Activated CD4-positive, alpha-beta T cell treated with anti-CD3 and anti-CD28 coated beads for 36 hours (primary cell): ENCODE measurements at regions not wholly inside any gene's neighbourhood (a gene's known extent, or its start where the extent isn't known, plus 50 kb on each side); places are given as distances from the start of the nearest gene placed in this dataset.

Experiments used
- ATAC-seq: fragments of 200-7000 bp; cut with Tn5 transposase; one replicate; pipeline ENCODE4 v1.10.0; 2021; ENCODE audit warnings: mild to moderate bottlenecking, moderate library complexity
- CTCF ChIA-PET: fragments of 350-600 bp; sonication (Branson Sonifier 250); formaldehyde crosslinking; loops from one replicate; lab custom pipeline; 2021; ENCODE audit warnings: antibody characterized with exemption; lab: Charles Lee
- POLR2A ChIA-PET: fragments of 350-600 bp; sonication (Branson Sonifier 250); formaldehyde crosslinking; loops from one replicate; lab custom pipeline; 2021; ENCODE audit warnings: antibody characterized with exemption, inconsistent platforms; lab: Charles Lee
- DNase-seq: peaks from one replicate; pipeline ENCODE4 v3.0.0-alpha.2; 2020
- H3K27ac Mint-ChIP-seq: one replicate; pipeline ENCODE4 v1.8.0; 2021; ENCODE audit warnings: mixed read lengths
- H3K27me3 Mint-ChIP-seq: one replicate; pipeline ENCODE4 v1.8.0; 2021; ENCODE audit warnings: mixed read lengths
- H3K36me3 Mint-ChIP-seq: one replicate; pipeline ENCODE4 v1.8.0; 2021; ENCODE audit warnings: low read depth, mixed read lengths
- H3K4me1 Mint-ChIP-seq: one replicate; pipeline ENCODE4 v1.8.0; 2021; ENCODE audit warnings: mixed read lengths
- H3K4me3 Mint-ChIP-seq: one replicate; pipeline ENCODE4 v1.8.0; 2021; ENCODE audit warnings: mild to moderate bottlenecking, moderate library complexity, mixed read lengths
- H3K9me3 Mint-ChIP-seq: one replicate; pipeline ENCODE4 v1.8.0; 2021; ENCODE audit warnings: low read depth, mixed read lengths
- intact Hi-C, 2 experiments: fragments of 100-400 bp; cut with DNase I in 1 of 2; cut with micrococcal nuclease in 1 of 2; formaldehyde crosslinking; loops; one replicate each; pipeline versions ENCODE4 v1.14.2 to v1.15.1; 2022 to 2024; cut with DNase I, micrococcal nuclease

DNA sequence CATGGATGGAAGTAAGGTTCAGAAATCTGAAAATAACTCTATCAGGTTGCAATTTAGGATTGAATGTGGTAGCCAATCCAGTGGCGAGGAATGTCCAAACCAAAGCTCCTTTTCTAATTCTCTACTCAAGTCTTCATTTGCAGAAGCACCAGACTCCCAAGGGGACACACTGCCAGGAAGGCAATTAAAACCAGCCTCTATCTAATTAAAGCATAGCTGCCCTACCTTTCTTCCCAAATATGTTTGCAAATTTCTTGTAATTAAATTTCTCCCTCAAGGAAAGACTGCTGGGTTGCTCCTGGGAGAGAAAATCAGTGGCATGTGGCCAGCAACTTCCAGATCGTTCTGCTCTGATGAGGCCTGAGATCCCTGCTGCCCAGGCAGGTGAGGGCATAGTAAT is 153.4 kb upstream of the MCTP2 start:
- Mint-ChIP-seq H3K27ac (no peak overlapping the region), H3K27me3 (no peaks in the 10 kb centered on the region), H3K4me3 (no peak overlapping the region), H3K9me3 (no peaks in the 10 kb centered on the region), H3K4me1 (no peaks in the 10 kb centered on the region), H3K36me3 (no peaks in the 10 kb centered on the region)
- ATAC-seq (no peak), DNase-seq (no peak)
- intact Hi-C loops, result no loop called here
- CTCF ChIA-PET, result no interaction called here
- POLR2A ChIA-PET, result no interaction called here

GRCh38 chr15:94075349-94075748 is 156.0 kb upstream of the MCTP2 start:
- ChIA-PET CTCF (no interaction called here), POLR2A (no interaction called here)
- H3K27ac Mint-ChIP-seq, result no peak overlapping the region
- no peak for DNase-seq
- H3K4me1 Mint-ChIP-seq, result no peaks in the 10 kb centered on the region
- H3K9me3 Mint-ChIP-seq, result no peaks in the 10 kb centered on the region
- no peak for ATAC-seq
- no peaks in the 10 kb centered on the region for H3K36me3 Mint-ChIP-seq
- peaks cover 3% of the 10 kb centered on the region for H3K27me3 Mint-ChIP-seq
- intact Hi-C loops, result no loop called here
- no peak overlapping the region for H3K4me3 Mint-ChIP-seq

DNA sequence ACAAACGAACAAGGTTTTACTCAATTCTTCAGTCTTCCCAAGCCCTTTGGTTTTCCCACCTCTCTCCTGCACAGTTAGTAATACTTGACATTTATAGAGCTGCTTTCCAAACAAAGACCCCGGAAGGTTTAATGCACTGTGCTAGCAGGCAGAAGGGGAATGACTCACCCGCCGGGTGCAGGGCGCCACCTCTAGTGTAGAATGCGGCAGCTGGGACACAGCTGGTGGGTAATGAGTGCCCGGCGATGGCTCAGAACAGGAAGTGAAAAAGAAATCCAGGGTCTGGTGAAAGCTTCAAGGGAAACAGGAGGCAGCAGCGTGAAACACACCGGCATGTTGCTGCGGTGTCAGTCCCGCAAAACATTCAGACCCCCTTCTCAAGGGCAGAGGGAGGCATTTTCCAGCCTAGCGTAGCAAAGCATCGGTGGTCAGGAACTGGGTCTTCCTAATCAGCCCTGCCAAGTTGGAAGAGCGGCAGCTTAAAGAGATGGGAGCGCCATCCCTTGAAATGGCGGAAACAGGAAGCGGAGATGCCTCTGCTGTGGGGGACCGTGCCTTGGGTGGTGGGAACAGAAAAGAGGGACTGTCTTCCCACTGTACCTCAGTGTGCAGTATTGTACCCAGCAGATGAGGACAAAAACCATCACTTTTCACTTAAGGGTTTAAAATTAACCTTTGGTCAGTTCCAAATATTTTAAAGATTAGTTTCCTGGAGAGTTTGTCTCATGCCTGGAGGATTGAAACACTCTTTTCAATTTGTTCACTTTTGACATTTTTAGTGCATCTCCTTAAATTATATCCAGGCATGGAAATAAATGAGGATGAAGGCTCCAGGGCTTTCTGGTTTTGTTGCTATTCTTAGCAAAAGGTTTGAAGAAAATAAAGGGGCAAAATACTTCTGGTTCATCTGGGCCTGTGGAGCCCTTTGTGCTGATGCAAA is 160.7 kb upstream of the MCTP2 start:
- H3K4me3 Mint-ChIP-seq, result no peak overlapping the region
- no peak for DNase-seq
- H3K36me3 Mint-ChIP-seq, result no peaks in the 10 kb centered on the region
- POLR2A ChIA-PET, result no interaction called here
- H3K27ac Mint-ChIP-seq, result no peak overlapping the region
- H3K4me1 Mint-ChIP-seq, result no peaks in the 10 kb centered on the region
- peaks cover 4% of the 10 kb centered on the region for H3K27me3 Mint-ChIP-seq
- no peak for ATAC-seq
- CTCF ChIA-PET, result no interaction called here
- intact Hi-C loops, result no loop called here
- H3K9me3 Mint-ChIP-seq, result peaks cover 4% of the 10 kb centered on the region

GRCh38 chr15:94069844-94070243 is 161.5 kb upstream of the MCTP2 start:
- Mint-ChIP-seq H3K4me3 (no peak overlapping the region), H3K27me3 (peaks cover 8% of the 10 kb centered on the region), H3K36me3 (no peaks in the 10 kb centered on the region), H3K4me1 (no peaks in the 10 kb centered on the region), H3K27ac (no peak overlapping the region), H3K9me3 (peaks cover 4% of the 10 kb centered on the region)
- POLR2A ChIA-PET, result no interaction called here
- intact Hi-C loops, result no loop called here
- no peak for DNase-seq
- no peak for ATAC-seq
- CTCF ChIA-PET, result interaction anchor here (0.6 to 1.4 kb wide), 4 partner anchors 20 to 557 kb away, joined by 3 to 4 read pairs (median 3); no protein-coding TSS in a partner anchor

GRCh38 chr15:94066811-94067210 is 164.6 kb upstream of the MCTP2 start:
- no peaks in the 10 kb centered on the region for H3K36me3 Mint-ChIP-seq
- no peak for ATAC-seq
- no peak for DNase-seq
- peaks cover 4% of the 10 kb centered on the region for H3K9me3 Mint-ChIP-seq
- H3K4me1 Mint-ChIP-seq, result no peaks in the 10 kb centered on the region
- POLR2A ChIA-PET, result no interaction called here
- intact Hi-C loops, result no loop called here
- no peak overlapping the region for H3K4me3 Mint-ChIP-seq
- H3K27me3 Mint-ChIP-seq, result peaks cover 12% of the 10 kb centered on the region
- no peak overlapping the region for H3K27ac Mint-ChIP-seq
- CTCF ChIA-PET, result interaction anchor here (0.9 kb wide), 1 partner anchor 14 kb away, joined by 3 read pairs; no protein-coding TSS in a partner anchor

GRCh38 chr15:94066046-94066445 is 165.3 kb upstream of the MCTP2 start:
- ChIA-PET CTCF (no interaction called here), POLR2A (no interaction called here)
- peak; percentile 6 for DNase-seq
- peak; percentile 23 for ATAC-seq
- Mint-ChIP-seq H3K27me3 (peaks cover 13% of the 10 kb centered on the region), H3K27ac (no peak overlapping the region), H3K4me1 (no peaks in the 10 kb centered on the region), H3K9me3 (peaks cover 4% of the 10 kb centered on the region), H3K36me3 (no peaks in the 10 kb centered on the region), H3K4me3 (no peak overlapping the region)
- intact Hi-C loops, result no loop called here

- no peak for DNase-seq
- no peak overlapping the region for H3K4me3 Mint-ChIP-seq
- peaks cover 12% of the 10 kb centered on the region for H3K27me3 Mint-ChIP-seq
- CTCF ChIA-PET, result no interaction called here
- no peaks in the 10 kb centered on the region for H3K4me1 Mint-ChIP-seq
- no peaks in the 10 kb centered on the region for H3K36me3 Mint-ChIP-seq
- H3K27ac Mint-ChIP-seq, result no peak overlapping the region
- peaks cover 4% of the 10 kb centered on the region for H3K9me3 Mint-ChIP-seq
- POLR2A ChIA-PET, result no interaction called here
- no peak for ATAC-seq
- intact Hi-C loops, result no loop called here
Observed at GRCh38 chr15:94064676-94065313, 166.6 kb upstream of the MCTP2 start.

DNA sequence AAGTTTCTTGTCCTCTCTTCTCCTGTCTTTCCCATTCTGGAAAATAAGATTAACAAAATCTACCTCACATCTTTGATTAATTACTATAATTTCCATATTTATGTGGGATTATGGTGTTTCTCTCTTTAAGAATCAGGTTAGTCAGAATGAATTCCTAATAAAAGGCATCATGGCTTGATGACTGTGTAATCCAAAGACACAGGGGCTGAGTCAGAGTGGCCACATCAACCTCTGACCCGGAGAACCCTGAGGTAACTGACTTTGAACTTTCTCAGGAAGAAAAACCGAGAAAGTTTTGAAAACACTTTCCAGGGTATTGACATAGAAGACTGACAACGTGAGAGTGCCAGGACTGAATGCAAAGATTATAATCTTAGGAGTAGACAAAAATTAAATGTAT is 170.3 kb upstream of the MCTP2 start:
- ATAC-seq (no peak), DNase-seq (no peak)
- ChIA-PET CTCF (no interaction called here), POLR2A (no interaction called here)
- Mint-ChIP-seq H3K27ac (no peak overlapping the region), H3K4me1 (no peaks in the 10 kb centered on the region), H3K36me3 (no peaks in the 10 kb centered on the region), H3K4me3 (no peak overlapping the region), H3K27me3 (peaks cover 22% of the 10 kb centered on the region), H3K9me3 (no peaks in the 10 kb centered on the region)
- intact Hi-C loops, result no loop called here

DNA sequence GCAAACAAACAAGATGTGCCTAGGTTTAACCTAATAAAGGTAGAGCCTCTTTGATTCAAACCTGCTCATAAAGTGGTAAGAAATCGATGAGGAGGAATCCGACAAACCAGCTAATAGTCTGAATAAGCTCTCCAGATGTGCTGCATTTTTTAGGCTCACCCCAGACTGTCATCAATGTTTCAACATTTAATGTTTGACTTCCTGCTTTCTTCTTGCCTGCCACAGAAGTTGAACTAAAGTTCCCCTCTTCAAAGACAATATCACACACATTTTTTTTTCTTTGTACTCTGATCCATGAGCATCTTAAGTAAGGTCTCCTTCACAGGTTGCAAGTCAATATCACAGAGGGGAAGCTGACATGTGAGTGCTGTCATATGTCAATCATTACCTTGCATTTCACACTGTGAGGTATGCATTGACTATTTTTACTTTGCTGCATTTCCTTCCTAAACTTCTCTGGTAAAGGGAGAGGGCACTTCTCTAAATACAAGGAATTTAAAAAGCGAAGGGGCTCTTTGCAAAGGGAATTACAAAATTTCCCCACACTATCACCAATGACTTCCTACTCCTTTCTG is 172.3 kb upstream of the MCTP2 start:
- Mint-ChIP-seq H3K27me3 (peaks cover 18% of the 10 kb centered on the region), H3K4me1 (no peaks in the 10 kb centered on the region), H3K27ac (no peak overlapping the region), H3K36me3 (no peaks in the 10 kb centered on the region), H3K4me3 (no peak overlapping the region), H3K9me3 (no peaks in the 10 kb centered on the region)
- intact Hi-C loops, result no loop called here
- DNase-seq, result no peak
- POLR2A ChIA-PET, result interaction anchor here (0.6 kb wide), 1 partner anchor 236 kb away, joined by 4 read pairs; no protein-coding TSS in a partner anchor
- no peak for ATAC-seq
- CTCF ChIA-PET, result no interaction called here

GRCh38 chr15:94057305-94057704 is 174.1 kb upstream of the MCTP2 start:
- Mint-ChIP-seq H3K27ac (no peak overlapping the region), H3K4me3 (no peak overlapping the region), H3K27me3 (peaks cover 18% of the 10 kb centered on the region), H3K4me1 (no peaks in the 10 kb centered on the region), H3K36me3 (no peaks in the 10 kb centered on the region), H3K9me3 (no peaks in the 10 kb centered on the region)
- DNase-seq (no peak), ATAC-seq (no peak)
- POLR2A ChIA-PET, result no interaction called here
- intact Hi-C loops, result no loop called here
- CTCF ChIA-PET, result no interaction called here

DNA sequence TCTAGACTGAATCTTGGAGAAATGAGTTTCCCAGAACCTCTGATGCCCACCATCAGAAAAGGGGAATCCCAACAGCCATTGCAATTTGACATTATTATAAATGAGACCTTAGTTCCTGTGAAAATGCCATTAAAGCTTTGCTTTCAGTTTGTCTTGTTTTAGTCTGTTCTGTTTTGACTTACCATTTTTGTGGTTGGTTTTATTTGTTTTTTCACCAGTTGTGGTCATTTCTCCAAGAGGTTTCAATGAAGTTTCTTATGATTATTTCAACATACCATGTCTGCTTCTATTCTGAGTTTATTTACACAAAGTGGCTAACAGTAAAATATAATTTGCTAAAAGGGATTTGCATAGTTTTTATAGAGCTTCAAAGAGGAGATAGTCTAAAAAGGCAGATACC is 175.0 kb upstream of the MCTP2 start:
- no peak for DNase-seq
- ATAC-seq, result no peak
- no peak overlapping the region for H3K27ac Mint-ChIP-seq
- H3K27me3 Mint-ChIP-seq, result peaks cover 14% of the 10 kb centered on the region
- no peaks in the 10 kb centered on the region for H3K9me3 Mint-ChIP-seq
- intact Hi-C loops, result no loop called here
- no peaks in the 10 kb centered on the region for H3K4me1 Mint-ChIP-seq
- no peaks in the 10 kb centered on the region for H3K36me3 Mint-ChIP-seq
- H3K4me3 Mint-ChIP-seq, result no peak overlapping the region
- ChIA-PET POLR2A (no interaction called here), CTCF (no interaction called here)

DNA sequence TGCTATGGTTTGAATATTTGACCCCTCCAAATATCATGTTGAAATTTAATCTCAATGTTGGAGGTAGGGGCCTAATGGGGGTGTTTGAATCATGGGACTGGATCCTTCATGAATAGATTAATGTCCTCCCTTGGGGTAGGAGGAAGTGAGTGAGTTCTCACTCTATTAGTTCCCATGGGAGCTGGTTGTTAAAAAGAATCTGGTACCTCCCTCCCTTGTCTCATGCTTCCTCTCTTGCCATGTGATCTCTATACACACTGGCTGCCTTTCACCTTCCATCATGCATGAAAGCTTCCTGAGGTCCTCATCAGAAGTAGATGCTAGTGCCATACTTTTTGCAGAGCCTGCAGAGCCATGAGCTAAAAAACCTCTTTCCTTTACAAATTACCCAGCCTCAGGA is 177.7 kb upstream of the MCTP2 start:
- POLR2A ChIA-PET, result no interaction called here
- Mint-ChIP-seq H3K9me3 (no peaks in the 10 kb centered on the region), H3K36me3 (no peaks in the 10 kb centered on the region), H3K4me3 (no peak overlapping the region), H3K27ac (no peak overlapping the region), H3K4me1 (no peaks in the 10 kb centered on the region), H3K27me3 (peaks cover 9% of the 10 kb centered on the region)
- no peak for DNase-seq
- intact Hi-C loops, result no loop called here
- CTCF ChIA-PET, result no interaction called here
- no peak for ATAC-seq
